Panc1 (cell line): ENCODE measurements at regions not wholly inside any gene's neighbourhood (a gene's known extent, or its start where the extent isn't known, plus 50 kb on each side); places are given as distances from the start of the nearest gene placed in this dataset.

Experiments
- ATAC-seq: fragments of 200-7000 bp; cut with Tn5 transposase; 2 replicates; pipeline ENCODE4 v1.9.1; 2020; ENCODE audit warnings: mild to moderate bottlenecking, moderate library complexity
- BruUV-seq: library from RNA; stranded (reverse); fragments of 400-500 nt; replicated peaks from 2 replicates; lab custom pipeline; 2021; lab: Mats Ljungman, UMichigan
- CTCF ChIA-PET: fragments of 300-600 bp; sonication (Branson Sonifier 250); formaldehyde crosslinking; loops from one replicate; lab custom pipeline; 2022; ENCODE audit warnings: antibody characterized with exemption; lab: Charles Lee
- POLR2A ChIA-PET: fragments of 300-600 bp; sonication (Branson Sonifier 250); formaldehyde crosslinking; loops from one replicate; lab custom pipeline; 2022; ENCODE audit warnings: antibody characterized with exemption; lab: Charles Lee
- DNase-seq: peaks from one replicate; pipeline ENCODE4 v3.0.0-alpha.2; 2010; ENCODE audit warnings: low read depth, low spot score
- H3K27ac ChIP-seq: 2 replicates; pipeline ENCODE4 v1.5.1; 2011; ENCODE audit warnings: mild to moderate bottlenecking, low read length, inconsistent platforms
- H3K27me3 ChIP-seq: fragments of 200-500 bp; sonication (Bioruptor generic); 2 replicates; pipeline ENCODE4 v1.6.0; 2014; ENCODE audit warnings: low read length, inconsistent platforms; ENCODE audit not compliant: control insufficient read depth, insufficient read depth
- H3K36me3 ChIP-seq: fragments of 200-500 bp; sonication (Bioruptor generic); 2 replicates; pipeline ENCODE4 v1.5.1; 2014; ENCODE audit warnings: inconsistent platforms, mild to moderate bottlenecking, low read length, moderate library complexity; ENCODE audit not compliant: control insufficient read depth, insufficient read depth
- H3K4me1 ChIP-seq: 2 replicates; pipeline ENCODE4 v1.5.1; 2011; ENCODE audit warnings: inconsistent platforms, mild to moderate bottlenecking, low read length, moderate library complexity; ENCODE audit not compliant: control insufficient read depth, insufficient read depth
- H3K4me3 ChIP-seq, 2 experiments: 2 replicates each; pipeline ENCODE4 v1.5.1; 2011 to 2012; ENCODE audit warnings: low read depth in 2 of 2, low read length in 2 of 2, mild to moderate bottlenecking in 2 of 2, inconsistent platforms in 1 of 2, moderate library complexity in 1 of 2
- H3K9me3 ChIP-seq: fragments of 200-500 bp; sonication (Bioruptor generic); 2 replicates; pipeline ENCODE4 v1.5.1; 2014; ENCODE audit warnings: low read depth, mild to moderate bottlenecking, inconsistent platforms, low read length, moderate library complexity; ENCODE audit not compliant: control insufficient read depth, insufficient read depth
- CTCF ChIP-seq: fragments of 450-650 bp; IDR thresholded peaks from 2 replicates; pipeline ENCODE4 v1.5.1; 2017; ENCODE audit warnings: mild to moderate bottlenecking
- POLR2AphosphoS5 ChIP-seq: IDR thresholded peaks from 2 replicates; pipeline ENCODE4 v1.6.1; 2012; ENCODE audit warnings: mild to moderate bottlenecking, low read depth, low read length, moderate library complexity
- REST ChIP-seq, 2 experiments: IDR thresholded peaks; 2 replicates each; pipeline ENCODE4 v1.6.1; 2011 to 2012; ENCODE audit warnings: low read depth in 2 of 2, control low read depth in 1 of 2, low read length in 1 of 2, mild to moderate bottlenecking in 1 of 2, moderate library complexity in 1 of 2; ENCODE audit not compliant: insufficient read depth in 1 of 2
- SIN3A ChIP-seq: IDR thresholded peaks from 2 replicates; pipeline ENCODE4 v1.6.1; 2012; ENCODE audit warnings: low read depth, mild to moderate bottlenecking, low read length, moderate library complexity, borderline replicate concordance; ENCODE audit not compliant: insufficient read depth
- TCF7L2 ChIP-seq: IDR thresholded peaks from 2 replicates; pipeline ENCODE4 v1.6.1; 2011; ENCODE audit warnings: mild to moderate bottlenecking, low read depth, low read length, inconsistent platforms
- in situ Hi-C: cut with HindIII; loops from 2 replicates; pipeline ENCODE4 v1.10.0; 2016; ENCODE audit warnings: low sequenced_read_pairs, low pct_unique_long_range_greater_than_20kb
- intact Hi-C: fragments of 100-400 bp; cut with micrococcal nuclease; formaldehyde crosslinking; loops from one replicate; pipeline ENCODE4 v1.10.0; 2022; ENCODE audit not compliant: unreplicated experiment

GRCh38 chr1:219699870-219700269 lies 87.0 kb upstream of the ZC3H11B start:
- H3K36me3 ChIP-seq, result no peaks in the 10 kb centered on the region

GRCh38 chr1:219697682-219698081 lies 84.8 kb upstream of the ZC3H11B start:
- TF ChIP-seq POLR2AphosphoS5, result no peak
- TF ChIP-seq SIN3A, result no peak
- no peak for TF ChIP-seq REST (IDR thresholded peaks at IDR 0.05; ENCODE audit: insufficient read depth in 1 of 2, low read depth in 2 of 2, low read length in 1 of 2)
- TF ChIP-seq TCF7L2, result no peak
- peaks cover 2% of the 10 kb centered on the region; the same call in 1 of the 2 replicates for H3K27me3 ChIP-seq
- intact Hi-C loops, result no loop called here
- BruUV-seq, result no TSS peak
- no peaks in the 10 kb centered on the region for H3K9me3 ChIP-seq
- no peak overlapping the region for H3K4me3 ChIP-seq
- DNase-seq (no peak), ATAC-seq (no peak)
- no peak overlapping the region for H3K27ac ChIP-seq
- ChIA-PET POLR2A (no interaction called here), CTCF (no interaction called here)
- no peaks in the 10 kb centered on the region for H3K4me1 ChIP-seq
- no peaks in the 10 kb centered on the region for H3K36me3 ChIP-seq
- in situ Hi-C loops, result no loop called here

More at GRCh38 chr1:219699870-219700269, 87.0 kb upstream of the ZC3H11B start:
- in situ Hi-C loops, result no loop called here
- no peak for TF ChIP-seq SIN3A
- no peak for TF ChIP-seq CTCF
- TF ChIP-seq REST (IDR thresholded peaks at IDR 0.05; ENCODE audit: insufficient read depth in 1 of 2, low read depth in 2 of 2, low read length in 1 of 2), result no peak
- no peak for TF ChIP-seq POLR2AphosphoS5
- no peak for TF ChIP-seq TCF7L2
- DNase-seq (no peak), ATAC-seq (no peak)
- Histone ChIP-seq H3K27me3 (peaks cover 2% of the 10 kb centered on the region; the same call in 1 of the 2 replicates), H3K4me1 (no peaks in the 10 kb centered on the region), H3K27ac (no peak overlapping the region), H3K4me3 (no peak overlapping the region), H3K9me3 (no peaks in the 10 kb centered on the region)
- intact Hi-C loops, result no loop called here
- CTCF ChIA-PET, result no interaction called here
- no TSS peak for BruUV-seq
- POLR2A ChIA-PET, result no interaction called here
